GM20000 (cell line): ENCODE measurements at regions not wholly inside any gene's neighbourhood (a gene's known extent, or its start where the extent isn't known, plus 50 kb on each side); places are given as distances from the start of the nearest gene placed in this dataset.

Source experiments
- DNase-seq: peaks from one replicate; pipeline ENCODE4 v3.0.0; 2012; ENCODE audit warnings: low spot score
- CTCF ChIP-seq: IDR thresholded peaks from 2 replicates; pipeline ENCODE4 v1.5.1; 2012; ENCODE audit warnings: mild to moderate bottlenecking, control low read depth; ENCODE audit errors: extremely low read depth, missing control alignments

GRCh38 chr13:106152047-106152446, 383.4 kb downstream of the EFNB2 start:
- TF ChIP-seq CTCF = no peak
- DNase-seq = no peak

DNA sequence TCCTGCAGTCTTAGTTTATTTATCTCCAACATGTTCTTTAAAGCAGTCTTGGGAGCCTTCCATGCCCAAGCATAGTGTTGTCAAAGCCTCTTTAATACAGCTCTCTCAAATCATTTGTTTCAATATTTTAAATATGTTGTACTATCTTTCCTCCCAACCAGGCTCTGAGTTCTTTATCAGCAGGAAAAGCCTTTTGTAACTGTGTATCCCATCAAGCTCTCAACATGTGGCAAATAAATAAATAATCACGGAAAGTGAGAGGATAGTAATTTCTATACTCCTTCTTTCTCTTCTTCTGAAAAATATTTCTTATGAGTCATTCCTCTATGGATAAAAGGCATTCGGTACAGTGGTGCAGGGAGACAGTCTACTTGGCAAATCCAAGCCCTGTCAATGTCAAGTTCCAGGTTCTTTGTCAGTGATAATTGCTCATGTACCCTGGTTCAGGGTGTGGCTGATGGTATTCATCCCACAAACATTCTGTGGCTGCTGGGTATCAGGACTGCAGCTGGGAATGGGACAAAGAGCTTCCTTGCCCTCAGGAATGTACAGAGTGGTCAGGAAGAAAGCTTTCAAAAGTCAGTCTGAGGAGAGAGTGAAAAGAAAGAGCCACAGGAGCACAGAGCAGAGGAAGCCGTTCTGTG, 384.3 kb downstream of the EFNB2 start:
- DNase-seq = no peak
- TF ChIP-seq CTCF = no peak

- DNase-seq = no peak
- TF ChIP-seq CTCF = no peak
These were observed 389.2 kb downstream of the EFNB2 start for GRCh38 chr13:106145997-106146864.

DNA sequence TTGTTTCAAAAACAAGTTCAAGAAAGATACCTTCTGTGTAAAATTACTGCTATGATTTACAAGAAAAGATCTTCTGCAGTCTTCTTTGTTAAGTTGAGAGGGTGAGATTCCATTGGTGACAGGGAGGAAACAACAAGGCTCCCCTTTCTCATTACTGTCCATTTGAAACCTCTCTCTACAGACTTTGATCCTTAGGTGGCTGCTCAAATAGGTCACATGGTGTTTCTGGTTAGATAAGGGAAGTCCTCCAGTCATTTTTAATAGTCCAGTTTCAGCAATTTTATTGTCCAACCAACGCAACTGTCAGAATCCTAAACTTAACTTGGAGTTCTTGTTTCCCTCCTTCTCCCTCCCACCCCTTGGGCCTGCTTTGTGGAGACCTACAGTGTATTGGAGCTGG, 390.4 kb downstream of the EFNB2 start:
- TF ChIP-seq CTCF = no peak
- no peak for DNase-seq

- DNase-seq = no peak
- TF ChIP-seq CTCF = no peak
These were observed 391.3 kb downstream of the EFNB2 start for GRCh38 chr13:106143930-106144709.

GRCh38 chr13:106143392-106143791, 392.1 kb downstream of the EFNB2 start:
- DNase-seq = no peak
- TF ChIP-seq CTCF = no peak

GRCh38 chr13:106140476-106140875, 395.0 kb downstream of the EFNB2 start:
- DNase-seq = no peak
- TF ChIP-seq CTCF = no peak
